ENCODE measurements at regions not wholly inside any gene's neighbourhood (a gene's known extent, or its start where the extent isn't known, plus 50 kb on each side); places are given as distances from the start of the nearest gene placed in this dataset.

DNA sequence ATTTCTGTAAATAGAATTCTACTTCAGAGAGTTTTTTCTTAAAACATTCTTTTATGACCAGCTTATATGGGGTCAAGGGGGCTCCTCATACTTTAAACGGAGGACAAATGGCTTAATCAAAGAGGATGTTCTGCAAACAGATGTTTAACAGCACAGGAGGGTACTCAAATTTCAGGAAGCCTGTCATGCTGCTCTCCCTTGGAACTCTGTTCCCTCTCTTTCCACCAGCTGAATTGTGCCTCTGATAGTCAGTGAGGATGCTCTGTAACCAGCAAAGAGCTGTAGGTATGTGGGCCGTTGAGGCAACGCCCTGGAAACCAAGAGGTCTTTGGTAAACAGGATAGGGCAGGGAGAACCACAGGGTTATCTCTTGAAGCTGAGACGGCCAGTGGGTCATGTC is 161.1 kb downstream of the C5orf15 start:
- DNase-seq (ENCODE audit: low read depth, low spot score) (no peak), FAIRE-seq (no peak)
- TF ChIP-seq, protein P1, sequence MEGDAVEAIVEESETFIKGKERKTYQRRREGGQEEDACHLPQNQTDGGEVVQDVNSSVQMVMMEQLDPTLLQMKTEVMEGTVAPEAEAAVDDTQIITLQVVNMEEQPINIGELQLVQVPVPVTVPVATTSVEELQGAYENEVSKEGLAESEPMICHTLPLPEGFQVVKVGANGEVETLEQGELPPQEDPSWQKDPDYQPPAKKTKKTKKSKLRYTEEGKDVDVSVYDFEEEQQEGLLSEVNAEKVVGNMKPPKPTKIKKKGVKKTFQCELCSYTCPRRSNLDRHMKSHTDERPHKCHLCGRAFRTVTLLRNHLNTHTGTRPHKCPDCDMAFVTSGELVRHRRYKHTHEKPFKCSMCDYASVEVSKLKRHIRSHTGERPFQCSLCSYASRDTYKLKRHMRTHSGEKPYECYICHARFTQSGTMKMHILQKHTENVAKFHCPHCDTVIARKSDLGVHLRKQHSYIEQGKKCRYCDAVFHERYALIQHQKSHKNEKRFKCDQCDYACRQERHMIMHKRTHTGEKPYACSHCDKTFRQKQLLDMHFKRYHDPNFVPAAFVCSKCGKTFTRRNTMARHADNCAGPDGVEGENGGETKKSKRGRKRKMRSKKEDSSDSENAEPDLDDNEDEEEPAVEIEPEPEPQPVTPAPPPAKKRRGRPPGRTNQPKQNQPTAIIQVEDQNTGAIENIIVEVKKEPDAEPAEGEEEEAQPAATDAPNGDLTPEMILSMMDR (optimal IDR thresholded peaks at IDR 0.05 in 1 of 3, IDR thresholded peaks at IDR 0.05 in 1 of 3, conservative IDR thresholded peaks at IDR 0.05 in 1 of 3; ENCODE audit: extremely low read depth in 1 of 3, insufficient read depth in 2 of 3, low read length in 3 of 3): no peak
- no peak for TF ChIP-seq EZH2 (IDR thresholded peaks at IDR 0.05; ENCODE audit: low read length)
- H3K9me1 ChIP-seq (ENCODE audit: control insufficient read depth, extremely low read depth, insufficient read depth, low read length): no peaks in the 10 kb centered on the region
- no peak overlapping the region for H3K4me2 ChIP-seq (ENCODE audit: control insufficient read depth, extremely low read depth, insufficient read depth, low read depth, low read length)
- H3K4me3 ChIP-seq (ENCODE audit: control insufficient read depth in 2 of 3, extremely low read depth in 1 of 3, insufficient read depth in 2 of 3, low read depth in 1 of 3, low read length in 3 of 3): no peak overlapping the region
- H3K27me3 ChIP-seq (ENCODE audit: control insufficient read depth, extremely low read depth, insufficient read depth, low read length): peaks cover 24% of the 10 kb centered on the region
- H4K20me1 ChIP-seq (ENCODE audit: control insufficient read depth, extremely low read depth, insufficient read depth, low read length): no peaks in the 10 kb centered on the region
- H3K4me1 ChIP-seq (ENCODE audit: control insufficient read depth, extremely low read depth, insufficient read depth, low read length): peaks cover 8% of the 10 kb centered on the region
- dilution Hi-C loops (cut with MboI; ENCODE audit: extremely low pct_ligation_motif_present, low sequenced_read_pairs): no loop called here
- no peak overlapping the region for H3K9ac ChIP-seq (ENCODE audit: control insufficient read depth, extremely low read depth, insufficient read depth, low read length)
- no peak overlapping the region for H2AFZ ChIP-seq (ENCODE audit: control insufficient read depth, low read length)
- H3K79me2 ChIP-seq (ENCODE audit: control insufficient read depth, insufficient read depth, low read length): no peaks in the 10 kb centered on the region
- no peaks in the 10 kb centered on the region for H3K9me3 ChIP-seq (ENCODE audit: control insufficient read depth, low read depth, low read length)
- no peak overlapping the region for H3K27ac ChIP-seq (ENCODE audit: control insufficient read depth, insufficient read depth, low read length)
- H3K36me3 ChIP-seq (ENCODE audit: control insufficient read depth in 2 of 2, extremely low read depth in 1 of 2, insufficient read depth in 2 of 2, low read length in 2 of 2): no peaks in the 10 kb centered on the region

DNA sequence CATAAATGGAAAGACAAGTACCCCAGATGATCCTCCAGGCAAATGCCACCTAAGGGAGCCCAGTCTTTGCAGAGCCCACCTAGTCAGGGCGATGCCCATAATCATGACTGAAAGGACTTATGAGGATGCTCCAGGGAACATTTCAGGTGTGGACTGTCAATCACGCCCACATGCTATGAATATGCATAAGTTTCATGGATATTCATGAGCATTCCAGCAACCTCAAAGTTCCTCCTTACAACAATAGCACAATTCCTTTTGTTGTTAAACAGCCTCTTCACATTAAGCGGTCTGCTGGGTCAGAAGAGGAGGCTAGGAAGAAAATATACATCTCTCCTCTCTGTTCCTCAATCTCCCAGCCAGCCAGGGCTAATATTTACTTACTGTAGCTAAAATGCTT is 161.6 kb downstream of the C5orf15 start:
- H3K9me1 ChIP-seq (ENCODE audit: control insufficient read depth, extremely low read depth, insufficient read depth, low read length): no peaks in the 10 kb centered on the region
- FAIRE-seq (no peak), DNase-seq (ENCODE audit: low read depth, low spot score) (no peak)
- H3K27me3 ChIP-seq (ENCODE audit: control insufficient read depth, extremely low read depth, insufficient read depth, low read length): peaks cover 26% of the 10 kb centered on the region
- no peaks in the 10 kb centered on the region for H3K9me3 ChIP-seq (ENCODE audit: control insufficient read depth, low read depth, low read length)
- H3K4me3 ChIP-seq (ENCODE audit: control insufficient read depth in 2 of 3, extremely low read depth in 1 of 3, insufficient read depth in 2 of 3, low read depth in 1 of 3, low read length in 3 of 3): no peak overlapping the region
- no peak overlapping the region for H3K27ac ChIP-seq (ENCODE audit: control insufficient read depth, insufficient read depth, low read length)
- H4K20me1 ChIP-seq (ENCODE audit: control insufficient read depth, extremely low read depth, insufficient read depth, low read length): no peaks in the 10 kb centered on the region
- no peak overlapping the region for H3K9ac ChIP-seq (ENCODE audit: control insufficient read depth, extremely low read depth, insufficient read depth, low read length)
- dilution Hi-C loops (cut with MboI; ENCODE audit: extremely low pct_ligation_motif_present, low sequenced_read_pairs): no loop called here
- H2AFZ ChIP-seq (ENCODE audit: control insufficient read depth, low read length): no peak overlapping the region
- no peak overlapping the region for H3K4me2 ChIP-seq (ENCODE audit: control insufficient read depth, extremely low read depth, insufficient read depth, low read depth, low read length)
- no peak for TF ChIP-seq EZH2 (IDR thresholded peaks at IDR 0.05; ENCODE audit: low read length)
- TF ChIP-seq, protein P1 (optimal IDR thresholded peaks at IDR 0.05 in 1 of 3, IDR thresholded peaks at IDR 0.05 in 1 of 3, conservative IDR thresholded peaks at IDR 0.05 in 1 of 3; ENCODE audit: extremely low read depth in 1 of 3, insufficient read depth in 2 of 3, low read length in 3 of 3): no peak
- H3K36me3 ChIP-seq (ENCODE audit: control insufficient read depth in 2 of 2, extremely low read depth in 1 of 2, insufficient read depth in 2 of 2, low read length in 2 of 2): no peaks in the 10 kb centered on the region
- H3K4me1 ChIP-seq (ENCODE audit: control insufficient read depth, extremely low read depth, insufficient read depth, low read length): peaks cover 8% of the 10 kb centered on the region
- H3K79me2 ChIP-seq (ENCODE audit: control insufficient read depth, insufficient read depth, low read length): no peaks in the 10 kb centered on the region
